HCT116 (cell line): ENCODE measurements at regions not wholly inside any gene's neighbourhood (a gene's known extent, or its start where the extent isn't known, plus 50 kb on each side); places are given as distances from the start of the nearest gene placed in this dataset.

ENCODE experiments used
- ATAC-seq: fragments of 200-7000 bp; cut with Tn5 transposase; 2 replicates; pipeline ENCODE4 v1.9.1; 2020; ENCODE audit warnings: mild to moderate bottlenecking, moderate library complexity
- BruUV-seq: library from RNA; stranded (reverse); fragments of 400-500 nt; replicated peaks from 2 replicates; lab custom pipeline; 2021; lab: Mats Ljungman, UMichigan
- CTCF ChIA-PET: fragments of 300-600 bp; sonication (Branson Sonifier 250); formaldehyde crosslinking; loops from one replicate; lab custom pipeline; 2021; ENCODE audit warnings: antibody characterized with exemption; lab: Charles Lee
- POLR2A ChIA-PET: fragments of 300-600, 350-600 bp; sonication (Branson Sonifier 250); formaldehyde crosslinking; loops from one replicate; lab custom pipeline; 2021; ENCODE audit warnings: antibody characterized with exemption; lab: Charles Lee
- RAD21 ChIA-PET, 2 experiments: fragments of 300-600 bp; sonication (Branson Sonifier 250); formaldehyde crosslinking; loops; one replicate each; lab custom pipeline; 2023; ENCODE audit warnings: low total read pairs in 2 of 2; ENCODE audit not compliant: uncharacterized antibody in 2 of 2, unreplicated experiment in 2 of 2, low non-redundant PET in 1 of 2; lab: Charles Lee
- DNase-seq: peaks from one replicate; pipeline ENCODE4 v3.0.0-alpha.2; 2010; ENCODE audit warnings: low read depth, low spot score
- H2AFZ ChIP-seq: fragments of 200-600 bp; shearing (Covaris generic), sonication (generic); 2 replicates; pipeline ENCODE4 v1.6.1; 2017; ENCODE audit warnings: low read depth, mixed run types, mixed read lengths, antibody characterized with exemption, low read length; ENCODE audit not compliant: poor library complexity, severe bottlenecking
- H3K27ac ChIP-seq: 2 replicates; pipeline ENCODE4 v1.5.1; 2012; ENCODE audit warnings: low read depth, low read length
- H3K27me3 ChIP-seq: fragments of 200-600 bp; sonication (generic); 2 replicates; pipeline ENCODE4 v1.6.1; 2016; ENCODE audit warnings: mixed run types, low read length, mixed read lengths; ENCODE audit not compliant: insufficient read depth
- H3K36me3 ChIP-seq, 2 experiments: fragments of 200-500 bp in 1 of 2; fragments of 200-600 bp in 1 of 2; sonication (Bioruptor generic) in 1 of 2; sonication (generic) in 1 of 2; 2 replicates each; pipeline versions ENCODE4 v1.5.1 to v1.6.1; 2014 to 2016; ENCODE audit warnings: low read length in 2 of 2, inconsistent platforms in 1 of 2, mixed read lengths in 1 of 2, mixed run types in 1 of 2; ENCODE audit not compliant: insufficient read depth in 2 of 2, control insufficient read depth in 1 of 2
- H3K4me1 ChIP-seq, 2 experiments: fragments of 200-600 bp in 1 of 2; sonication (generic) in 1 of 2; 2 replicates each; pipeline versions ENCODE4 v1.5.1 to v1.6.1; 2012 to 2017; ENCODE audit warnings: low read length in 2 of 2, inconsistent platforms in 1 of 2, mild to moderate bottlenecking in 1 of 2, mixed read lengths in 1 of 2, mixed run types in 1 of 2, moderate library complexity in 1 of 2; ENCODE audit not compliant: insufficient read depth in 2 of 2, control insufficient read depth in 1 of 2
- H3K4me2 ChIP-seq: fragments of 200-600 bp; sonication (generic); 2 replicates; pipeline ENCODE4 v1.6.1; 2017; ENCODE audit warnings: mixed run types, low read length, mixed read lengths
- H3K4me3 ChIP-seq, 2 experiments: fragments of 200-600 bp in 1 of 2; sonication (generic) in 1 of 2; replicated peaks in 1 of 2; 2 replicates each; pipeline ENCODE4 v1.5.1; 2011 to 2016; ENCODE audit warnings: low read length in 2 of 2, control low read depth in 1 of 2, low read depth in 1 of 2, mild to moderate bottlenecking in 1 of 2, mixed read lengths in 1 of 2, mixed run types in 1 of 2
- H3K79me2 ChIP-seq: fragments of 200-600 bp; sonication (generic); 2 replicates; pipeline ENCODE4 v1.6.1; 2017; ENCODE audit warnings: mild to moderate bottlenecking, mixed run types, low read length, moderate library complexity, mixed read lengths; ENCODE audit not compliant: insufficient read depth
- H3K9ac ChIP-seq: fragments of 200-600 bp; sonication (generic); 2 replicates; pipeline ENCODE4 v1.6.1; 2016; ENCODE audit warnings: low read length, mixed read lengths
- H3K9me2 ChIP-seq: fragments of 200-600 bp; sonication (generic), shearing (Covaris generic); 2 replicates; pipeline ENCODE4 v1.6.1; 2017; ENCODE audit warnings: mixed run types, mild to moderate bottlenecking, moderate library complexity; ENCODE audit not compliant: insufficient read depth
- H3K9me3 ChIP-seq, 2 experiments: fragments of 200-500 bp in 1 of 2; fragments of 200-600 bp in 1 of 2; sonication (Bioruptor generic) in 1 of 2; sonication (generic) in 1 of 2; 2 replicates each; pipeline ENCODE4 v1.6.1; 2014 to 2017; ENCODE audit warnings: low read length in 2 of 2, mixed read lengths in 2 of 2, inconsistent platforms in 1 of 2, low read depth in 1 of 2, mild to moderate bottlenecking in 1 of 2, mixed run types in 1 of 2, moderate library complexity in 1 of 2; ENCODE audit not compliant: control insufficient read depth in 1 of 2, insufficient read depth in 1 of 2
- H4K20me1 ChIP-seq: fragments of 200-600 bp; sonication (generic), shearing (Covaris generic); 2 replicates; pipeline ENCODE4 v1.6.1; 2017; ENCODE audit warnings: mixed run types, mild to moderate bottlenecking, moderate library complexity; ENCODE audit not compliant: insufficient read depth
- ATF3 ChIP-seq: IDR thresholded peaks from 2 replicates; pipeline ENCODE4 v1.6.1; 2012
- CBX3 ChIP-seq: IDR thresholded peaks from 2 replicates; pipeline ENCODE4 v1.6.1; 2012; ENCODE audit warnings: low read depth
- CEBPB ChIP-seq: IDR thresholded peaks from 2 replicates; pipeline ENCODE4 v1.6.1; 2012; ENCODE audit warnings: low read depth
- CTCF ChIP-seq, 3 experiments: fragments of 200-600 bp in 1 of 3; sonication (generic) in 1 of 3; IDR thresholded peaks in 2 of 3; conservative IDR thresholded peaks in 1 of 3; 2 replicates each; pipeline ENCODE4 v1.5.1; 2012 to 2017; ENCODE audit warnings: low read depth in 2 of 3, low read length in 2 of 3, antibody characterized with exemption in 1 of 3, borderline replicate concordance in 1 of 3, control low read depth in 1 of 3, mild to moderate bottlenecking in 1 of 3, mixed read lengths in 1 of 3, mixed run types in 1 of 3, moderate library complexity in 1 of 3; ENCODE audit not compliant: insufficient read depth in 1 of 3
- EGR1 ChIP-seq: IDR thresholded peaks from 2 replicates; pipeline ENCODE4 v1.6.1; 2012; ENCODE audit warnings: low read depth
- EZH2 ChIP-seq: fragments of 200-600 bp; sonication (generic); IDR thresholded peaks from 2 replicates; pipeline ENCODE4 v1.6.1; 2017; ENCODE audit warnings: antibody characterized with exemption, mixed run types
- JUND ChIP-seq: IDR thresholded peaks from 2 replicates; pipeline ENCODE4 v1.6.1; 2012
- MAX ChIP-seq: IDR thresholded peaks from 2 replicates; pipeline ENCODE4 v1.6.1; 2012
- POLR2A ChIP-seq: IDR thresholded peaks from 2 replicates; pipeline ENCODE4 v1.7.0; 2011; ENCODE audit warnings: borderline replicate concordance; ENCODE audit not compliant: insufficient read depth, insufficient read length; ENCODE audit errors: extremely low read depth
- SRF ChIP-seq: IDR thresholded peaks from 2 replicates; pipeline ENCODE4 v1.6.1; 2012; ENCODE audit warnings: low read depth
- TCF7L2 ChIP-seq: IDR thresholded peaks from 2 replicates; pipeline ENCODE4 v1.7.0; 2011; ENCODE audit warnings: borderline replicate concordance, inconsistent platforms; ENCODE audit not compliant: insufficient read depth, insufficient read length; ENCODE audit errors: extremely low read depth
- YY1 ChIP-seq: IDR thresholded peaks from 2 replicates; pipeline ENCODE4 v1.6.1; 2011; ENCODE audit warnings: low read length, low read depth, moderate library complexity, mild to moderate bottlenecking; ENCODE audit not compliant: insufficient replicate concordance; ENCODE audit errors: extremely low read depth
- ZFX ChIP-seq: fragments of 450-650 bp; IDR thresholded peaks from 2 replicates; pipeline ENCODE4 v1.6.1; 2017
- ZNF274 ChIP-seq: fragments of 200-500 bp; sonication (Bioruptor generic); IDR thresholded peaks from 2 replicates; pipeline ENCODE4 v1.6.1; 2014; ENCODE audit warnings: mild to moderate bottlenecking, low read depth, low read length, inconsistent platforms
- intact Hi-C: fragments of 100-400 bp; cut with micrococcal nuclease; formaldehyde crosslinking; loops from 2 replicates; pipeline ENCODE4 v1.10.0; 2022

- TF ChIP-seq CTCF (IDR thresholded peaks at IDR 0.05 in 2 of 3, conservative IDR thresholded peaks at IDR 0.05 in 1 of 3; ENCODE audit: borderline replicate concordance in 1 of 3, insufficient read depth in 1 of 3, low read depth in 2 of 3, low read length in 2 of 3) = no peak
- TF ChIP-seq ZNF274 = no peak
- TF ChIP-seq TCF7L2 = no peak
- no peak for TF ChIP-seq ATF3
- no peak for TF ChIP-seq POLR2A
- TF ChIP-seq SRF = no peak
- TF ChIP-seq CBX3 = no peak
Measured at GRCh38 chr2:66127656-66128055, 307.3 kb upstream of the MEIS1 start (continued).

GRCh38 chr2:66127061-66127460, 307.9 kb upstream of the MEIS1 start:
- Histone ChIP-seq H3K4me2 (no peak overlapping the region), H4K20me1 (no peaks in the 10 kb centered on the region), H3K27me3 (peaks cover 7% of the 10 kb centered on the region; the same call in 1 of the 2 replicates), H3K79me2 (no peaks in the 10 kb centered on the region), H2AFZ (no peak overlapping the region), H3K4me1 (no peaks in the 10 kb centered on the region), H3K27ac (no peak overlapping the region), H3K9me2 (no peaks in the 10 kb centered on the region), H3K36me3 (no peaks in the 10 kb centered on the region), H3K9me3 (no peaks in the 10 kb centered on the region), H3K9ac (no peak overlapping the region), H3K4me3 (no peak overlapping the region)
- ChIA-PET RAD21 (no interaction called here), CTCF (no interaction called here), POLR2A (no interaction called here)
- ATAC-seq = no peak
- TF ChIP-seq JUND = no peak
- no peak for TF ChIP-seq EGR1
- no peak for TF ChIP-seq ZNF274
- TF ChIP-seq TCF7L2 = no peak
- TF ChIP-seq ZFX = no peak
- no peak for TF ChIP-seq MAX
- TF ChIP-seq CEBPB = no peak
- no peak for TF ChIP-seq POLR2A
- no peak for TF ChIP-seq YY1
- TF ChIP-seq EZH2 = no peak
- DNase-seq = no peak
- no TSS peak for BruUV-seq
- intact Hi-C loops = no loop called here
